GM19238 (cell line): ENCODE measurements at regions not wholly inside any gene's neighbourhood (a gene's known extent, or its start where the extent isn't known, plus 50 kb on each side); places are given as distances from the start of the nearest gene placed in this dataset.

Experiments
- DNase-seq: peaks from one replicate; pipeline ENCODE4 v3.0.0; 2011; ENCODE audit warnings: low spot score; ENCODE audit not compliant: insufficient read length

DNA sequence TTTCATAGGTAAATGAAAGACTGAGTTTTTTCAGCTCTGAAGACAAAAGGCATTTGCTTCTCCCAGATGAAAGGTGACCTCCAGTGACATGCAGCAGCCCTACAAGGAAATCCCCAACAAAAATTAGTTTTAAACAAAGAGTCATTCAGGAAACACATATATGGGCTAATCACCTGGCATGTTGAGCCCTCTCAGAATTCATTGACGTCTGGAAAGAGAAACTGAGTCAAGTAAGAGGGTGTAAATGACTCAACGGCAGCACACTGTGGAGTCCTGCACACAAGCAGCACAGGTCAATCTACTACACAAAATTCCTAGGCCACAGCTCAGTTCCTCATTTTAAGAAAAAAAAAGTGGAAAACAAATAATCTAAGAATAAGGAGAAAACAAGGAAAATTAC lies 592.3 kb downstream of the EPHA7 start:
- no peak for DNase-seq

- DNase-seq, result no peak
Observed at GRCh38 chr6:92826633-92827032, 592.7 kb downstream of the EPHA7 start.

- DNase-seq, result no peak
Observed at GRCh38 chr6:92822222-92822621, 597.1 kb downstream of the EPHA7 start.

DNA sequence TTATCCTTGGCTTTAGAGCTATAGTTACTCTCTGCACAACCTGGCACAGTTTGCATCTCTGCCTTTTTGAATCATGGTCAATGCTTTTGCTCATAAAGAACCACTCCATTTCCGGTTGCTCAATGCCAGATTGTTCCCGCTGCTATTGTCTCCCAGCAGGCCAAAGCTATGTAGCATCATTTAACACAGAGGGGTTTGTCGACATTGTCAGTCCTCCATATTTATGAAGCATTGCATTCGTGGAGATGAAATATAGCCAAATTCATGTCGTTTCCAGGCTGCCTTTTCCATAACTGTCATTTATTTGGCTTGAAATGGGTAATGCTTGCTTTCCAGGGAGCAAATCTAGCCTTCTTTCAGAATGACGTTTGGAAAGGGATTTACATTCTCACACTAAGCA lies 598.8 kb downstream of the EPHA7 start:
- no peak for DNase-seq

- DNase-seq, result peak; percentile 15
Observed at GRCh38 chr6:92810913-92811312, 608.4 kb downstream of the EPHA7 start.

- DNase-seq, result no peak
Observed at GRCh38 chr6:92806254-92806653, 613.1 kb downstream of the EPHA7 start.

DNA sequence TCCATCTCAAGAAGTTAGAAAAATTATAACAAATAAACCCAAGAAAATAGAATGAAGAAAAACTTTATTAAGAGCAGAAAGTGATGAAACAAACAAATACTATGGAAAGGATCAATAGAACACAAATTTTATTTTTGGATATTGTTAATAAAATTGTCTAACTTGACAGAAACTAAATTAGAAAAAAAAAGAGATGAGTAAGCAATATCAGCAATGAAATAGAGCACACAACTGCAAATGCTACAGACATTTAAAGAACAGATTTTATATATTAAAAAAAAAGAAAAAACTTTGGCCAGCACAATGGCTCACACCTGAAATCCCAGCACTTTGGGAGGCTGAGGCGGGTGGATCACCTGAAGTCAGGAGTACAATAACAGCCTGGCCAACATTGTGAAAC lies 628.0 kb downstream of the EPHA7 start:
- no peak for DNase-seq

DNA sequence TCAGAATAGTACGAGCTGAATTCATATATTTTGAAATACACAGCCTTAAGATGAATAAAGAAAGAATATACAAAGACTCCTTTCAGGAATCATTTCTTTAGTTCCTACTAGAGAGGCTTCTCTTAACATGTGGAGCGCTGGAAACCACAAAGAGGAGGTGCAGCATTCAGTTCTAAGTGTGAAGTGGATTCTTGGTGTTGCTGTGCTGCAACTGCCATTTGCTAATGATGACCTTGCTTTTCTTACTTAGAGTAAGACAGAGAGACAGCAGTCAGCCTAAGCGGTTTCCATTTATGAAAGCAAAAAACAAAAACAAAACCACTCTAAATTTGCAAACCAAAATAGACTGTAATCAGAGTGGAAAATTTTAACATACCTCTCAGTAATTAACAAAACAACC lies 629.0 kb downstream of the EPHA7 start:
- DNase-seq, result no peak

- DNase-seq, result no peak
Observed at GRCh38 chr6:92784235-92784634, 635.1 kb downstream of the EPHA7 start.

DNA sequence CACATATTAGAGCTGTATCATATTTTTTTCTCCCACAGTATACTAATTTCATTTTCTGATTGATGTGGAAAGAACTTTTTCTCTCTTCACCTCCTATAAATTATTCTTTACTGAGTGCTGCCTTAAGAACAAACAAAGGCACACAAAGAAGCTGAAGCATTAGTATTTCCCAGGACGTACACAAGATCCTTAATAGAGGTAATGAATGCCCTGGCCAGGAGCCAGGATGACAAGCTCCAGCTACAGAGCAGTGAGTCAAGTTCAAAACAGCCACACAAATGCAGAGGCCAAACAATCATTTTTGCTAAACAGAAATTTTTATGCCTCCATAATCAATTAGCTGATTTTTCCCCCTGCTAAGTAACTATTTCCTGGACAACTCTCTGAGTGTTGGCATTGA lies 639.6 kb downstream of the EPHA7 start:
- DNase-seq, result no peak

DNA sequence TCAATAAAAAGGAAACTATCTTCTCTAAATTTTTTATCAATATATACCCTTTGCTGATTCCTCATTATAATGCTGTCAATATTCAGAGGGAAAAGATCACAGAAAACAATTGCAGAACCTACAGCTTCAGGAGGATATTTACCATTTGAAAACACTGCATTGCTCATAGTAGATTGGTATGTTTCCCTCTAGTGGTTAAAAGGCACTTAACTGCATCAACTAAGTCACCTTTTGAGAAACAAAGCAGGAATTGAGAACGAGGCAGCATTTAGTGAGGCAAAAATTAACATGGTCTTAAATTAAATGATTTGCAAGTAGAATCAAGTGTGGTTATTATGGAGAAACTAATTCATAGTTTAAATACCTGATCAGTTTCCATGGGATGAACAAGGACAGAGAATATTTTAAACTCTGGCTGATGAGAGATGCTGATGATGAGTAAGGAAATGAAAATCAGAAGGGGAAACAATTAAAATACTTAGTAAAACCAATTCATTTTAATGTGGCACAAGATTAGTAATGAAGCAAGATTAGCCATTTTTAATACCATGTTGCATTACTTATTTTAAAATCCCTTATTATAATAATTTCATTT lies 642.1 kb downstream of the EPHA7 start:
- no peak for DNase-seq

DNA sequence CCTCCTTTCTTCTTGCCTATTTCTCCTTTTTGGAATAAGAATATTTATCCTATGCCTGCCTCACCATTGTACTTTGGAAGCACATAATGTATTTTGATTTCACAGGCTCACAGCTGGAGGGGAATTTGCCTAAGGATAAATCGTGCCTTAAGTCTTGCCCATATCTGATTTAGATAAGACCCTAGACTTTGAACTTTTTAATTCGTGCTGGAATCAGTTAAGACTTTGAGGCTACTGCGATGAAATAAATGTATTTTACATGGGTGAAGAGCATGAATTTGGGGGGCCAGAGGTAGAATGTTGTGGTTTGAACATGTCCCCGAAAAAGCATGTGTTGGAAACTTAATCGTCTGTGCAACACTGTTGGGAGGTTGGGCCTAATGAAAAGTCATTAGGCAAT lies 648.8 kb downstream of the EPHA7 start:
- DNase-seq, result no peak

- no peak for DNase-seq
Observed at GRCh38 chr6:92767101-92767500, 652.3 kb downstream of the EPHA7 start.

DNA sequence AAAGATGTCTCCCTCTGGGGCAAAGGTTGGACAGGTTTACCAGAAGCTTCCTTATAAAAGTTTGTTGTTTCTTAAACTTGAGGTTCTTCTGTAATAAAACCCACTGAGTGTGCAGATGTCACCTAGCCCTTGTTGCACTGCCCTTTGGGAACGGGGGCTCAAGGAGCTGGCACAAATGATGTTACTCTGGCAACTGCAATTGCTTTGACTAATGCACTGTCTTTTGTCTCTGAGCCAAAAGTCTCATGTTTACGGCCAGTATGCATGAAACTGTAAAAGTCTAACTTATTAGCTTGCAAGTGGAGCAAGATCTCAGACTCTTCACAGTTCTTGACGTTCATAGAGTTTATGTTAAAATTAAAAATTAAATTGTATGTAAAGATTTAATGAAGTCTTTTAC lies 655.7 kb downstream of the EPHA7 start:
- no peak for DNase-seq

- DNase-seq, result no peak
Observed at GRCh38 chr6:92763274-92763584, 656.1 kb downstream of the EPHA7 start.

DNA sequence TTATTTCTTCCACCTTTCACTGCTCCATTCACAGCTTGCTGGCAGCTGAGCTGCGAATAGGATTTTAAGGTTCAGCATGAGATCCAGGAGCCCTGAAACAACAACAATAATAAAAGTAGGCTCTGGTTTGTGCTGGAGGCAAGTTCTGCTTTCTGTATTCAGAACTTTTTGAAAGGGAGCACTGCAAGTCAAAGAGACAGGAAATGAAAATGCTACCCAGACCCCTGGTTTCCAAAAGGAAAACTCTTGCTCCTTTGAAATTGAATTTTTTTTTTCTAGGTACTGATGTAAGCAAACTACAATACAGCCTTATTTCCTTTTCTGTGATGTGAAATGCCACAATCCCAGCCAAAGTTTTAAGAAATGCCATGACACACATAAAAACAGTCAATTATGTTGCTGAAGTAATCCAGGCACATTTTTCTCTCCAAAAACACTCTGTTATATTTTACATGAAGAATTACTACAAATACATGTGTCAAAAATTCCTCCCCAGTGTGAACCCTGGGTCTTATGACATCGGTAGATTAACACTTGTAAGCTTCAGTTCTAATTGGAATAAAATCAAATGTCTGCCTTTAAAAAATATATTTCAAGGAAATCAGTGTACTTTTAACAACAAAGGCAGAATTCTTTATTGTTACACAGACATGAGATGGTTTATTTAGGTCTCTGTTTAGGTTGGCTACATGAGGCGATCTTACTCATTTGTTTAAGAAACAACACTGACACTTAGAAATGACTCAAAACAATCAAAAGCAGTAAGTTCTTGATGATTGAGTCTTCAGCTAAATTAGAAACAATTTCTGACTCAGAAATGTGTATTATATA lies 656.7 kb downstream of the EPHA7 start:
- DNase-seq, result no peak

DNA sequence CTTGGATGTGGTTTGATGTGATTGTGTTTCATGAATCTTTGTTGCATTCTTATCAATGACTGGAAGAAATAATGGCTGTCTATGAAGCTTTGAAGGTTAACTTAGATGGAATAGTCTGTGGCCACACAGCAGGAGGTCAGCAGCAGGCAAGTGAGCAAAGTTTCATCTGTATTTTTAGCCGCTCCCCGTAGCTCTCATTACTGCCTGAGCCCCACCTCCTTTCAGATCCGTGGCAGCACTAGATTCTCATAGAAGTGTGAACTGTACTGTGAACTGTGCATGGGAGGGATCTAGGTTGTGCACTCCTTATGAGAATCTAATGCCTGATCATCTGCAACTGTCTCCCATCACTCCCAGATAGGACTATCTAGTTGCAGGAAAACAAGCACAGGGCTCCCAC lies 660.2 kb downstream of the EPHA7 start:
- no peak for DNase-seq

DNA sequence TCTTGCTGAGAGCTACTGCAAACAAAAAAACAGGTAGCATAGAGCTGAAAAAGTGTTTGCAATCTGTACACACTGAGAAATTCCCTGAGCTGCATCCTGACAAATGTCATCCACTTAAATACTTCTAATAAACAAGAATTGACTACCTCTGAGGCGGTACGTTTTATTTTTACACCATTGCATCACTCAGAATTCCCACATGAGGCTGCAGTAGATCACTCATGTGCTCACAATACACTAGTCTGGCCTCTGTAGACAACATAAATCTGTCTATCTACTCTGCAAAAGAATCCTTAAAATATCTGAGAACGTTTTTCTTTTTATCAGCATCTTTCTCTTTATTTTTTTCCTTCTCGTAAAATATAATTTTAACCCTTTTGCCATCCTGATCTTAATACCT lies 661.4 kb downstream of the EPHA7 start:
- no peak for DNase-seq

GRCh38 chr6:92756912-92757311 lies 662.4 kb downstream of the EPHA7 start:
- DNase-seq, result no peak

- no peak for DNase-seq
Observed at GRCh38 chr6:92753956-92754355, 665.4 kb downstream of the EPHA7 start.

- no peak for DNase-seq
Observed at GRCh38 chr6:92752114-92752513, 667.2 kb downstream of the EPHA7 start.

DNA sequence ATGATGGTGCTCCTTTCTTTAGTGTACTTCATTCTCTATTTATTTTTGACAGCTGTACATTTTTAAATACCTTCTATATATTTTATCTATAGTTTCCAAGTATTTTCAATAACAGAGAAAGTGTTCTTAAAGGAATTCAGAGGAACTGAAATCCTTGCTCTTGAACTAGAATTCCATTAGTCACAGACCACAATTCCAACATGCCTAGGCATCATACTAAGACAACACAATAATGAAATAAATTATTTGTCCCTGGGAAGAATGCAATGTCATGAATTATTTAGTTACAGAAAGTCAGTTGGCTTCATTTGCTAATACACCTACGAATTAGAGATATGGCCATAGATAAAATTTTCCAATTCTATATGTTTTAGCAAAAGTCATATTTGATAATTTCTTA lies 671.2 kb downstream of the EPHA7 start:
- no peak for DNase-seq

DNA sequence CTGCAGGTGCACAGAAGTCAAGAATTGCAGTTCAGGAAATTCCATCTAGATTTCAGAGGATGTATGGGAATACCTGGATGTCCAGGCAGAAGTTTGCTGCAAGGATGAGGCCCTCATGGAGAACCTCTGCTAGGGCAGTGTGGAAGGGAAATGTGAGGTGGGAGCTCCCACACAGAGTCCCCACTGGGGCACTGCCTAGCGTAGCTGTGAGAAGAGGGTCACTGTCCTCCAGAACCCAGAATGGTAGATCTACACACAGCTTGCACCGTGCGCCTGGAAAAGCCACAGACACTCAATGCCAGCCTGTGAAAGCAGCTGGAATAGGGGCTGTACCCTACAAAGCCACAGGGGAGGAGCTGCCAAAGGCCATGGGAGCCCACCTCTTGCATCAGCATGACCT lies 681.4 kb downstream of the EPHA7 start:
- no peak for DNase-seq
